MM.1S (cell line): ENCODE measurements at regions not wholly inside any gene's neighbourhood (a gene's known extent, or its start where the extent isn't known, plus 50 kb on each side); places are given as distances from the start of the nearest gene placed in this dataset.

Source experiments
- CTCF ChIP-seq: fragments of 300-600 bp; sonication (generic); IDR thresholded peaks from 2 replicates; pipeline ENCODE4 v1.5.1; 2016; ENCODE audit warnings: antibody characterized with exemption, low read length, mixed read lengths
- EZH2 ChIP-seq: fragments of 300-600 bp; sonication (generic); optimal IDR thresholded peaks from 2 replicates; pipeline ENCODE3; 2017; ENCODE audit warnings: low read depth, mild to moderate bottlenecking, antibody characterized with exemption, low read length, mixed read lengths
- EZH2phosphoT487 ChIP-seq: fragments of 300-600 bp; sonication (generic); IDR thresholded peaks from 2 replicates; pipeline ENCODE4 v1.6.1; 2018; ENCODE audit warnings: antibody characterized with exemption, low read length

GRCh38 chr10:33454554-33454953, 120.1 kb upstream of the NRP1 start:
- TF ChIP-seq CTCF (no peak), EZH2 (no peak), EZH2phosphoT487 (no peak)
